ENCODE measurements at regions not wholly inside any gene's neighbourhood (a gene's known extent, or its start where the extent isn't known, plus 50 kb on each side); places are given as distances from the start of the nearest gene placed in this dataset.

DNA sequence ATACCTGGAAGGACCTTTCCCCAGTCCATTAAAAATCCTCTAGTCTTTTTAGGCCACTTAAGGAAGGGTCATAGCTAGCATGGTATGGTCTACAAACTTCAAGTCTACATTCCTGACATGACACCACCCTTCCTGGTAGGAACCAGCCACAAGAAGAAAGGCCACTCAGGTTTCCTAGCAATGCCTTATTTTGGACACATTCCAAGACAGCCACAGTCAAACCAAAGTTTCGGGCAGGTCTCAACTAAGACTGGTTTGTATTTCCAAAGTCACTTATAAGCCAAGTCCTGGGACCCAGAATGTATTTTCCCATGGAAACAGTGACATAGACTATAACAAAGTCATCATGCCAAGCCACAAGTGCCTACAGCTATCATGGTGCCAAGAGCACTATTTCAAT is 50.6 kb upstream of the SLC44A3 start:
- no peaks in the 10 kb centered on the region for H4K20me1 ChIP-seq (ENCODE audit: insufficient read depth, low read length)
- Mint-ChIP-seq H3K36me3 (ENCODE audit: low read depth, unreplicated experiment) (peaks cover 14% of the 10 kb centered on the region), H3K27ac (ENCODE audit: unreplicated experiment) (no peak overlapping the region), H3K9me3 (ENCODE audit: unreplicated experiment) (peaks cover 10% of the 10 kb centered on the region), H3K4me3 (ENCODE audit: unreplicated experiment) (no peak overlapping the region), H3K4me1 (ENCODE audit: low read depth, unreplicated experiment) (peaks cover 26% of the 10 kb centered on the region), H3K27me3 (ENCODE audit: low read depth, unreplicated experiment) (no peaks in the 10 kb centered on the region)
- no peak overlapping the region for H2AFZ ChIP-seq (ENCODE audit: low read depth, low read length)
- H3K79me2 ChIP-seq (ENCODE audit: insufficient read depth, low read length) = no peaks in the 10 kb centered on the region
- H3K9ac ChIP-seq (ENCODE audit: low read length) = no peak overlapping the region
- peaks cover 14% of the 10 kb centered on the region for H3K4me1 ChIP-seq (ENCODE audit: insufficient read depth, low read length)
- no peaks in the 10 kb centered on the region for H3K27me3 ChIP-seq (ENCODE audit: insufficient read depth, low read length)
- H3K27ac ChIP-seq (ENCODE audit: low read depth, low read length) = no peak overlapping the region
- no peak for DNase-seq (ENCODE audit: low read depth)
- no peak overlapping the region for H3K4me3 ChIP-seq (ENCODE audit: insufficient read depth, low read depth, low read length)
- TF ChIP-seq, protein P1, sequence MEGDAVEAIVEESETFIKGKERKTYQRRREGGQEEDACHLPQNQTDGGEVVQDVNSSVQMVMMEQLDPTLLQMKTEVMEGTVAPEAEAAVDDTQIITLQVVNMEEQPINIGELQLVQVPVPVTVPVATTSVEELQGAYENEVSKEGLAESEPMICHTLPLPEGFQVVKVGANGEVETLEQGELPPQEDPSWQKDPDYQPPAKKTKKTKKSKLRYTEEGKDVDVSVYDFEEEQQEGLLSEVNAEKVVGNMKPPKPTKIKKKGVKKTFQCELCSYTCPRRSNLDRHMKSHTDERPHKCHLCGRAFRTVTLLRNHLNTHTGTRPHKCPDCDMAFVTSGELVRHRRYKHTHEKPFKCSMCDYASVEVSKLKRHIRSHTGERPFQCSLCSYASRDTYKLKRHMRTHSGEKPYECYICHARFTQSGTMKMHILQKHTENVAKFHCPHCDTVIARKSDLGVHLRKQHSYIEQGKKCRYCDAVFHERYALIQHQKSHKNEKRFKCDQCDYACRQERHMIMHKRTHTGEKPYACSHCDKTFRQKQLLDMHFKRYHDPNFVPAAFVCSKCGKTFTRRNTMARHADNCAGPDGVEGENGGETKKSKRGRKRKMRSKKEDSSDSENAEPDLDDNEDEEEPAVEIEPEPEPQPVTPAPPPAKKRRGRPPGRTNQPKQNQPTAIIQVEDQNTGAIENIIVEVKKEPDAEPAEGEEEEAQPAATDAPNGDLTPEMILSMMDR (IDR thresholded peaks at IDR 0.05; ENCODE audit: insufficient read depth, low read depth, low read length) = no peak
- no peak for TF ChIP-seq EZH2 (IDR thresholded peaks at IDR 0.05; ENCODE audit: insufficient read depth, low read length)
- peaks cover 4% of the 10 kb centered on the region for H3K9me3 ChIP-seq (ENCODE audit: insufficient read depth, low read depth, low read length)
- no peak for FAIRE-seq
- H3K4me2 ChIP-seq (ENCODE audit: low read length) = no peak overlapping the region
- no peaks in the 10 kb centered on the region for H3K36me3 ChIP-seq (ENCODE audit: insufficient read depth, low read length)

DNA sequence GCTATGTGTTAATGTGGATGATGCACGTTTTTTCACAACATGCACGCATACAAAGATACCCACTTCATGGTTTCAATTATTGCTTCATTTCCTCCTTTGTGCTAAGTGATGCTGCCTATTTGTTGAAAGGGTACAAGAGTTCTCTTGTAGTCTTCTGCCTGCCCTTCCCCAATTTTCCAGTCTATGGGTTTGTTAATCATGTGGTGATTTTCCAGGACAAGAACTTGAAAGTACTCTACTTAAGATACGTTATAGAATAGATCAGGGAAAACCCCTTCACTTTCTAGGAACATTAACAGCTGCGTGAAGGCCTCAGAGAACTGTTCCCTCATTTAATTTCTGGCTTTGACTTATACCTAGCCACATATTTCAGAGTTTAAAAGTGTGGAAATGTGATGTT is 52.1 kb upstream of the SLC44A3 start:
- no peak overlapping the region for H3K4me2 ChIP-seq (ENCODE audit: low read length)
- H3K27me3 ChIP-seq (ENCODE audit: insufficient read depth, low read length) = no peaks in the 10 kb centered on the region
- H3K79me2 ChIP-seq (ENCODE audit: insufficient read depth, low read length) = no peaks in the 10 kb centered on the region
- no peak for DNase-seq (ENCODE audit: low read depth)
- Mint-ChIP-seq H3K27ac (ENCODE audit: unreplicated experiment) (no peak overlapping the region), H3K4me3 (ENCODE audit: unreplicated experiment) (no peak overlapping the region), H3K27me3 (ENCODE audit: low read depth, unreplicated experiment) (no peaks in the 10 kb centered on the region), H3K36me3 (ENCODE audit: low read depth, unreplicated experiment) (peaks cover 12% of the 10 kb centered on the region), H3K4me1 (ENCODE audit: low read depth, unreplicated experiment) (peaks cover 11% of the 10 kb centered on the region), H3K9me3 (ENCODE audit: unreplicated experiment) (peaks cover 11% of the 10 kb centered on the region)
- H3K9me3 ChIP-seq (ENCODE audit: insufficient read depth, low read depth, low read length) = peaks cover 4% of the 10 kb centered on the region
- no peak overlapping the region for H3K27ac ChIP-seq (ENCODE audit: low read depth, low read length)
- no peaks in the 10 kb centered on the region for H4K20me1 ChIP-seq (ENCODE audit: insufficient read depth, low read length)
- H3K4me3 ChIP-seq (ENCODE audit: insufficient read depth, low read depth, low read length) = no peak overlapping the region
- H2AFZ ChIP-seq (ENCODE audit: low read depth, low read length) = no peak overlapping the region
- TF ChIP-seq EZH2 (IDR thresholded peaks at IDR 0.05; ENCODE audit: insufficient read depth, low read length) = no peak
- TF ChIP-seq, protein P1 (IDR thresholded peaks at IDR 0.05; ENCODE audit: insufficient read depth, low read depth, low read length) = no peak
- H3K36me3 ChIP-seq (ENCODE audit: insufficient read depth, low read length) = no peaks in the 10 kb centered on the region
- no peak overlapping the region for H3K9ac ChIP-seq (ENCODE audit: low read length)
- no peak for FAIRE-seq
- peaks cover under 1% of the 10 kb centered on the region for H3K4me1 ChIP-seq (ENCODE audit: insufficient read depth, low read length)

DNA sequence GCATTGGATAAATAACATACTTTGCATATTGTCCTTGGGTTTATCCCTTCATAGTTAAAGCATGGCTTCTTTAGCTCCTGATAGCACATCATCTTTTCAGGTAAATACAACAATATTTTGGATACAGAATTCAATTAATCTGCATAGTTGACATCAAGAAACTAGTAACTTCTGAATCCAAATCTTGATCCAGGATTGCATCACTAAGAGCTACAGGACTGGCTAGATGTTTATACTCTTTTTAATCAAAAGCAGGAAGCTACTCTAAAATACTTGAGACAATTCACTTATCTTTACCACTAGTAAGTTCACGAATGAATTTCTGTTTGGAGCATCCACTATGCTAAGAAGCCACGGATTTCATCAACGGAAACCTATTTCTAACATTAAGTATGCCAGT is 54.2 kb upstream of the SLC44A3 start:
- no peak overlapping the region for H2AFZ ChIP-seq (ENCODE audit: low read depth, low read length)
- no peak overlapping the region for H3K9ac ChIP-seq (ENCODE audit: low read length)
- no peak for FAIRE-seq
- H3K4me3 ChIP-seq (ENCODE audit: insufficient read depth, low read depth, low read length) = no peak overlapping the region
- H3K27ac ChIP-seq (ENCODE audit: low read depth, low read length) = no peak overlapping the region
- no peaks in the 10 kb centered on the region for H3K27me3 ChIP-seq (ENCODE audit: insufficient read depth, low read length)
- TF ChIP-seq EZH2 (IDR thresholded peaks at IDR 0.05; ENCODE audit: insufficient read depth, low read length) = no peak
- TF ChIP-seq, protein P1 (IDR thresholded peaks at IDR 0.05; ENCODE audit: insufficient read depth, low read depth, low read length) = no peak
- no peak for DNase-seq (ENCODE audit: low read depth)
- Mint-ChIP-seq H3K9me3 (ENCODE audit: unreplicated experiment) (peaks cover 13% of the 10 kb centered on the region), H3K4me1 (ENCODE audit: low read depth, unreplicated experiment) (peaks cover 4% of the 10 kb centered on the region), H3K27ac (ENCODE audit: unreplicated experiment) (no peak overlapping the region), H3K36me3 (ENCODE audit: low read depth, unreplicated experiment) (peaks cover 14% of the 10 kb centered on the region), H3K4me3 (ENCODE audit: unreplicated experiment) (no peak overlapping the region), H3K27me3 (ENCODE audit: low read depth, unreplicated experiment) (no peaks in the 10 kb centered on the region)
- H4K20me1 ChIP-seq (ENCODE audit: insufficient read depth, low read length) = no peaks in the 10 kb centered on the region
- no peaks in the 10 kb centered on the region for H3K36me3 ChIP-seq (ENCODE audit: insufficient read depth, low read length)
- H3K9me3 ChIP-seq (ENCODE audit: insufficient read depth, low read depth, low read length) = peaks cover 4% of the 10 kb centered on the region
- no peaks in the 10 kb centered on the region for H3K79me2 ChIP-seq (ENCODE audit: insufficient read depth, low read length)
- H3K4me1 ChIP-seq (ENCODE audit: insufficient read depth, low read length) = no peaks in the 10 kb centered on the region
- H3K4me2 ChIP-seq (ENCODE audit: low read length) = no peak overlapping the region
